ENCODE measurements at regions not wholly inside any gene's neighbourhood (a gene's known extent, or its start where the extent isn't known, plus 50 kb on each side); places are given as distances from the start of the nearest gene placed in this dataset.

GRCh38 chr7:155870334-155871180, 58.3 kb upstream of the SHH start:
- TF ChIP-seq, protein P1, sequence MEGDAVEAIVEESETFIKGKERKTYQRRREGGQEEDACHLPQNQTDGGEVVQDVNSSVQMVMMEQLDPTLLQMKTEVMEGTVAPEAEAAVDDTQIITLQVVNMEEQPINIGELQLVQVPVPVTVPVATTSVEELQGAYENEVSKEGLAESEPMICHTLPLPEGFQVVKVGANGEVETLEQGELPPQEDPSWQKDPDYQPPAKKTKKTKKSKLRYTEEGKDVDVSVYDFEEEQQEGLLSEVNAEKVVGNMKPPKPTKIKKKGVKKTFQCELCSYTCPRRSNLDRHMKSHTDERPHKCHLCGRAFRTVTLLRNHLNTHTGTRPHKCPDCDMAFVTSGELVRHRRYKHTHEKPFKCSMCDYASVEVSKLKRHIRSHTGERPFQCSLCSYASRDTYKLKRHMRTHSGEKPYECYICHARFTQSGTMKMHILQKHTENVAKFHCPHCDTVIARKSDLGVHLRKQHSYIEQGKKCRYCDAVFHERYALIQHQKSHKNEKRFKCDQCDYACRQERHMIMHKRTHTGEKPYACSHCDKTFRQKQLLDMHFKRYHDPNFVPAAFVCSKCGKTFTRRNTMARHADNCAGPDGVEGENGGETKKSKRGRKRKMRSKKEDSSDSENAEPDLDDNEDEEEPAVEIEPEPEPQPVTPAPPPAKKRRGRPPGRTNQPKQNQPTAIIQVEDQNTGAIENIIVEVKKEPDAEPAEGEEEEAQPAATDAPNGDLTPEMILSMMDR (IDR thresholded peaks at IDR 0.05): no peak
- TF ChIP-seq POLR2A (IDR thresholded peaks at IDR 0.05): no peak
- no peak for TF ChIP-seq EP300 (IDR thresholded peaks at IDR 0.05)

All from ovary (tissue), 3 donors.